ENCODE measurements at regions not wholly inside any gene's neighbourhood (a gene's known extent, or its start where the extent isn't known, plus 50 kb on each side); places are given as distances from the start of the nearest gene placed in this dataset.
"Not testable (repeated sequence)": the region's sequence is repeated elsewhere in the genome, so short reads cannot be mapped to it uniquely, and the experiment has no call there.

- H3K4me3 ChIP-seq (ENCODE audit: low read depth, low read length); H3K9me3 ChIP-seq (ENCODE audit: control insufficient read depth, insufficient read depth, low read length); H3K27ac ChIP-seq (ENCODE audit: low read depth, low read length); H3K27me3 ChIP-seq (ENCODE audit: control insufficient read depth, insufficient read depth, low read length); H3K4me1 ChIP-seq (ENCODE audit: control insufficient read depth, insufficient read depth, low read length); DNase-seq (ENCODE audit: low read depth in 4 of 6, low spot score in 6 of 6); H3K36me3 ChIP-seq (ENCODE audit: control insufficient read depth, insufficient read depth, low read length): not testable (repeated sequence)
Measured at GRCh38 chr6:71007298-71007697, 50.4 kb upstream of the B3GAT2 start.

GRCh38 chr6:71011871-71012371 is 55.1 kb upstream of the B3GAT2 start:
- no peaks in the 10 kb centered on the region for H3K9me3 ChIP-seq (ENCODE audit: control insufficient read depth, insufficient read depth, low read length)
- no peak overlapping the region for H3K4me3 ChIP-seq (ENCODE audit: low read depth, low read length)
- peaks cover 5% of the 10 kb centered on the region for H3K4me1 ChIP-seq (ENCODE audit: control insufficient read depth, insufficient read depth, low read length)
- H3K27ac ChIP-seq (ENCODE audit: low read depth, low read length): no peak overlapping the region
- no peaks in the 10 kb centered on the region for H3K27me3 ChIP-seq (ENCODE audit: control insufficient read depth, insufficient read depth, low read length)
- DNase-seq (ENCODE audit: low read depth in 4 of 6, low spot score in 6 of 6): peak in 3 of 6 donors; percentile 61 to 90 (median 89)
- WGBS (ENCODE audit: insufficient coverage): no CpG with 5 or more reads among the region's 1 CpG
- H3K36me3 ChIP-seq (ENCODE audit: control insufficient read depth, insufficient read depth, low read length): no peaks in the 10 kb centered on the region

GRCh38 chr6:71012866-71013469 is 56.1 kb upstream of the B3GAT2 start:
- no peaks in the 10 kb centered on the region for H3K9me3 ChIP-seq (ENCODE audit: control insufficient read depth, insufficient read depth, low read length)
- DNase-seq (ENCODE audit: low read depth in 4 of 6, low spot score in 6 of 6): peak in 4 of 6 donors; percentile 75 to 96 (median 85)
- no peaks in the 10 kb centered on the region for H3K27me3 ChIP-seq (ENCODE audit: control insufficient read depth, insufficient read depth, low read length)
- no peaks in the 10 kb centered on the region for H3K36me3 ChIP-seq (ENCODE audit: control insufficient read depth, insufficient read depth, low read length)
- no peak overlapping the region for H3K27ac ChIP-seq (ENCODE audit: low read depth, low read length)
- H3K4me3 ChIP-seq (ENCODE audit: low read depth, low read length): no peak overlapping the region
- H3K4me1 ChIP-seq (ENCODE audit: control insufficient read depth, insufficient read depth, low read length): peaks cover 5% of the 10 kb centered on the region
- 11% methylated on average over 3 of the region's 5 CpGs for WGBS (ENCODE audit: insufficient coverage)

- Histone ChIP-seq H3K4me1 (ENCODE audit: control insufficient read depth, insufficient read depth, low read length) (peaks cover 5% of the 10 kb centered on the region), H3K36me3 (ENCODE audit: control insufficient read depth, insufficient read depth, low read length) (no peaks in the 10 kb centered on the region), H3K4me3 (ENCODE audit: low read depth, low read length) (no peak overlapping the region), H3K9me3 (ENCODE audit: control insufficient read depth, insufficient read depth, low read length) (no peaks in the 10 kb centered on the region), H3K27ac (ENCODE audit: low read depth, low read length) (no peak overlapping the region), H3K27me3 (ENCODE audit: control insufficient read depth, insufficient read depth, low read length) (no peaks in the 10 kb centered on the region)
- DNase-seq (ENCODE audit: low read depth in 4 of 6, low spot score in 6 of 6): no peak
Measured at GRCh38 chr6:71015392-71015791, 58.5 kb upstream of the B3GAT2 start.

GRCh38 chr6:71028236-71028876 is 71.5 kb upstream of the B3GAT2 start:
- H3K27ac ChIP-seq (ENCODE audit: low read depth, low read length): peak overlapping the region; percentile 47
- 32% methylated on average over 5 of the region's 7 CpGs for WGBS (ENCODE audit: insufficient coverage)
- H3K36me3 ChIP-seq (ENCODE audit: control insufficient read depth, insufficient read depth, low read length): no peaks in the 10 kb centered on the region
- H3K9me3 ChIP-seq (ENCODE audit: control insufficient read depth, insufficient read depth, low read length): peaks cover 2% of the 10 kb centered on the region
- DNase-seq (ENCODE audit: low read depth in 4 of 6, low spot score in 6 of 6): peak in 2 of 6 donors; percentile 42 to 80
- no peaks in the 10 kb centered on the region for H3K27me3 ChIP-seq (ENCODE audit: control insufficient read depth, insufficient read depth, low read length)
- H3K4me1 ChIP-seq (ENCODE audit: control insufficient read depth, insufficient read depth, low read length): peaks cover 16% of the 10 kb centered on the region
- H3K4me3 ChIP-seq (ENCODE audit: low read depth, low read length): no peak overlapping the region

GRCh38 chr6:71028877-71029252 is 72.0 kb upstream of the B3GAT2 start:
- no peaks in the 10 kb centered on the region for H3K27me3 ChIP-seq (ENCODE audit: control insufficient read depth, insufficient read depth, low read length)
- no peak for DNase-seq (ENCODE audit: low read depth in 4 of 6, low spot score in 6 of 6)
- H3K27ac ChIP-seq (ENCODE audit: low read depth, low read length): no peak overlapping the region
- peaks cover 16% of the 10 kb centered on the region for H3K4me1 ChIP-seq (ENCODE audit: control insufficient read depth, insufficient read depth, low read length)
- no peaks in the 10 kb centered on the region for H3K36me3 ChIP-seq (ENCODE audit: control insufficient read depth, insufficient read depth, low read length)
- H3K9me3 ChIP-seq (ENCODE audit: control insufficient read depth, insufficient read depth, low read length): peaks cover 2% of the 10 kb centered on the region
- H3K4me3 ChIP-seq (ENCODE audit: low read depth, low read length): no peak overlapping the region
- 97% methylated on average over 3 of the region's 4 CpGs for WGBS (ENCODE audit: insufficient coverage)

- Histone ChIP-seq H3K27me3 (ENCODE audit: control insufficient read depth, insufficient read depth, low read length) (no peaks in the 10 kb centered on the region), H3K36me3 (ENCODE audit: control insufficient read depth, insufficient read depth, low read length) (no peaks in the 10 kb centered on the region), H3K4me1 (ENCODE audit: control insufficient read depth, insufficient read depth, low read length) (peaks cover 16% of the 10 kb centered on the region), H3K4me3 (ENCODE audit: low read depth, low read length) (no peak overlapping the region), H3K9me3 (ENCODE audit: control insufficient read depth, insufficient read depth, low read length) (peaks cover under 1% of the 10 kb centered on the region), H3K27ac (ENCODE audit: low read depth, low read length) (peak overlapping the region; percentile 3)
- DNase-seq (ENCODE audit: low read depth in 4 of 6, low spot score in 6 of 6): peak in 2 of 6 donors; percentile 45 to 56
Measured at GRCh38 chr6:71029555-71029954, 72.7 kb upstream of the B3GAT2 start.

GRCh38 chr6:71031912-71032311 is 75.1 kb upstream of the B3GAT2 start:
- DNase-seq (ENCODE audit: low read depth in 4 of 6, low spot score in 6 of 6): no peak
- WGBS (ENCODE audit: insufficient coverage): 52% methylated on average over 4 of the region's 4 CpGs
- Histone ChIP-seq H3K4me3 (ENCODE audit: low read depth, low read length) (no peak overlapping the region), H3K36me3 (ENCODE audit: control insufficient read depth, insufficient read depth, low read length) (no peaks in the 10 kb centered on the region), H3K27ac (ENCODE audit: low read depth, low read length) (no peak overlapping the region), H3K4me1 (ENCODE audit: control insufficient read depth, insufficient read depth, low read length) (peaks cover 16% of the 10 kb centered on the region), H3K27me3 (ENCODE audit: control insufficient read depth, insufficient read depth, low read length) (no peaks in the 10 kb centered on the region), H3K9me3 (ENCODE audit: control insufficient read depth, insufficient read depth, low read length) (no peaks in the 10 kb centered on the region)

- Histone ChIP-seq H3K27ac (ENCODE audit: low read depth, low read length) (peak overlapping the region; percentile 25), H3K9me3 (ENCODE audit: control insufficient read depth, insufficient read depth, low read length) (no peaks in the 10 kb centered on the region), H3K4me1 (ENCODE audit: control insufficient read depth, insufficient read depth, low read length) (peaks cover 11% of the 10 kb centered on the region), H3K36me3 (ENCODE audit: control insufficient read depth, insufficient read depth, low read length) (no peaks in the 10 kb centered on the region), H3K27me3 (ENCODE audit: control insufficient read depth, insufficient read depth, low read length) (no peaks in the 10 kb centered on the region), H3K4me3 (ENCODE audit: low read depth, low read length) (no peak overlapping the region)
- WGBS (ENCODE audit: insufficient coverage): no CpG with 5 or more reads among the region's 1 CpG
- peak in 2 of 6 donors; percentile 75 to 81 for DNase-seq (ENCODE audit: low read depth in 4 of 6, low spot score in 6 of 6)
Measured at GRCh38 chr6:71033171-71033570, 76.3 kb upstream of the B3GAT2 start.

- Histone ChIP-seq H3K27me3 (ENCODE audit: control insufficient read depth, insufficient read depth, low read length) (no peaks in the 10 kb centered on the region), H3K27ac (ENCODE audit: low read depth, low read length) (peak overlapping the region; percentile 25), H3K4me1 (ENCODE audit: control insufficient read depth, insufficient read depth, low read length) (peaks cover 3% of the 10 kb centered on the region), H3K4me3 (ENCODE audit: low read depth, low read length) (no peak overlapping the region), H3K36me3 (ENCODE audit: control insufficient read depth, insufficient read depth, low read length) (no peaks in the 10 kb centered on the region), H3K9me3 (ENCODE audit: control insufficient read depth, insufficient read depth, low read length) (no peaks in the 10 kb centered on the region)
- WGBS (ENCODE audit: insufficient coverage): 5% methylated on average over 4 of the region's 4 CpGs
- DNase-seq (ENCODE audit: low read depth in 4 of 6, low spot score in 6 of 6): peak in 1 of 6 donors; percentile 40
Measured at GRCh38 chr6:71033890-71034289, 77.0 kb upstream of the B3GAT2 start.

All from spinal cord (tissue), 9 donors.